ENCODE measurements at regions not wholly inside any gene's neighbourhood (a gene's known extent, or its start where the extent isn't known, plus 50 kb on each side); places are given as distances from the start of the nearest gene placed in this dataset.
"Not testable (repeated sequence)": the region's sequence is repeated elsewhere in the genome, so short reads cannot be mapped to it uniquely, and the experiment has no call there.

GRCh38 chr21:28018741-28019669 lies 973.7 kb downstream of the LTN1 start:
- peak; percentile 16 to 43 for DNase-seq (ENCODE audit: low read depth in 2 of 2)

GRCh38 chr21:28018213-28018612 lies 974.5 kb downstream of the LTN1 start:
- no peak for DNase-seq (ENCODE audit: low read depth in 2 of 2)

DNA sequence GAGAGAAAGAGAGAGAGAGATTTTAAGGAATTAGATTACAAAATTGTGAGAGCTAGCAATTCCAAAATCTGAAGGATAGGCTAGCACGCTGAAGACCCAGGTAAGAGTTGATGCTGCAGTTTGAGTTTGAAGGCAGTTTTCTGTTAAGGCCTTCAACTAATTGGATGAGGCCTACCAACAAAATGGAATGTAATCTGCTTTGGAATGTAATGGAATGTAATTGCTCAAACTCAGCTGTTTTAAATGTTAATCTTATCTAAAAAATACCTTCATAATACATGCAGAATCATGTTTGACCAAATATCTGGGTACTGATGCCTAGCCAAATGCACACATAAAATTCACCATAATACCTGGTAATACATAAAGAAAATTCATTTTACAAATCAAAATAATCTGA lies 976.1 kb downstream of the LTN1 start:
- DNase-seq (ENCODE audit: low read depth in 2 of 2): no peak

GRCh38 chr21:28013123-28013522 lies 979.6 kb downstream of the LTN1 start:
- not testable (repeated sequence) for DNase-seq (ENCODE audit: low read depth in 2 of 2)

GRCh38 chr21:28011970-28012369 lies 980.7 kb downstream of the LTN1 start:
- not testable (repeated sequence) for DNase-seq (ENCODE audit: low read depth in 2 of 2)

DNA sequence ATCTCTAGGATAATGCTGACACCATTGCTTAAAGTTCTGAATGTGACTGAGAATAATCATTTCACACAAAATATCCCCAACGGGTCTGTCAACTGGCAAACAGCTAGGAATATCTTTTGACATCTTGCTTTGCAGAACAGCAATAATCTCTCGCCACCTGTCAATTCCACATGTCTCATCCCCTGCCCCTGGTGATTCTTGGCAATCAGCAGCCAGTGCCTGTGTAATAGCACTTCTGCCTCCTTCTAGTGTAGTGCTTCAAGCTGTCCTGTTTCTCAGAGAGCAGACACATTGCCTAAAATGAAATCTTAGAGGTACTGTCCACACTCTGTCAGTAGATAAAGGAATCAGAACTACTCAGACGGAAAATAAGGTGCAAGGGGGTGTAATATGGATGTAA lies 984.4 kb downstream of the LTN1 start:
- DNase-seq (ENCODE audit: low read depth in 2 of 2): not testable (repeated sequence)

DNA sequence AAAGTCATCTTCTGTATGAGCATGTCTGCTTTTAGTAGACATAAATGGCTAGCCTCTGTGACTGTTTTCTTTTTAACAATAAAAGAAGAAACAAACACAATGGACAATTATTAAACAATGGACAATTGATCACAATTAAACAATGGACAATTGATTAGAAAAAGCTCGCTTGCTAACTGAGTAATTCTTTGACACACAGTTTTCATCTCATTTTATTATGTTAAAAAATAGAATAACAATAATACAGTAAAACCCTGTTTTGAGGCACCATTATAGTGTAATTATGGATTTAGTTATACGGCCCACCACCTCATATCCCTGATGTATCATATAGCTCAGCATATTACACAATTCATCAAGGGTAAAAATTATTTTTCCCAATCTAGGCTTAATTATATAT lies 989.0 kb downstream of the LTN1 start:
- DNase-seq (ENCODE audit: low read depth in 2 of 2): not testable (repeated sequence)

GRCh38 chr21:27996906-27997305 lies 995.8 kb downstream of the LTN1 start:
- DNase-seq (ENCODE audit: low read depth in 2 of 2): not testable (repeated sequence)

- not testable (repeated sequence) for DNase-seq (ENCODE audit: low read depth in 2 of 2)
Measured at GRCh38 chr21:27984663-27985325, 1007.9 kb downstream of the LTN1 start.

GRCh38 chr21:27979446-27979845 lies 1012.6 kb upstream of the ADAMTS5 start:
- DNase-seq (ENCODE audit: low read depth in 2 of 2): peak in 1 of 2 donors; percentile 40

DNA sequence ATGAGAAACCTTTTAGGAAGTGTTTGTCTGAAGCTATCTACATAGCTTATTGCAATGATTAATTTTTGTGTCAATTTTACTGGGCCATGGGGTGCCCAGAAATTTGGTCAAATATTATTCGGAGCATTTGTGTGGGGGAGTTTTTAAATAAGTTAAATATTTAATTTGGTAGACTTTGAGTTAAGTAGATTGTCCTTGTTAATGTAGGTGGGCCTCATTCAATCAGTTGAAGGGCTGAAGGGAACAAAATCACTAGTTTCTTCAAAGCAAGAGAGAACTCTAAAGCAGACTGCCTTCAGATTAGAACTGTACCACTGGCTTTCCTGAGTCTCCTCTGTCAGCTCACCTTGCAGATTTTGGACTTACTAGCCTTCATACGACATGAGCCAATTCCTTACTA lies 1008.6 kb upstream of the ADAMTS5 start:
- DNase-seq (ENCODE audit: low read depth in 2 of 2): no peak

GRCh38 chr21:27974152-27974551 lies 1007.3 kb upstream of the ADAMTS5 start:
- not testable (repeated sequence) for DNase-seq (ENCODE audit: low read depth in 2 of 2)

DNA sequence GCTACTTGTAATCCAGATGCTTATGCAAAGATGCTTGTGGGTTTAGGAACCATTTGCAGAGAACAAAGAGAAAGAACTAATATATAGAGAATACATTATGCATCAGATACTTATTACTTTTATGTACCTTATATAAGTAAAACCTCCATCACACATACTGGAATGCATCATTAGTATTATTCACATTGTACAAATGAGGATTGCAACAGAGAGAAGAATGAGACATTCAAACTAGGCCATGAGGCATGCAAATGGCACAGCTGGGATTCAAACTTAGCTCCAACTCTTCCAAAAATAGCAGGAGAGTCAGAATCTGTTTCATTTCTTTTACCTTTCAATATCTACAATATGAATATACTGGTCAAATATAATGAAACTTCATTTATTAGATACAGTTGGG lies 1001.4 kb upstream of the ADAMTS5 start:
- not testable (repeated sequence) for DNase-seq (ENCODE audit: low read depth in 2 of 2)

- no peak for DNase-seq (ENCODE audit: low read depth in 2 of 2)
Measured at GRCh38 chr21:27954543-27955165, 987.8 kb upstream of the ADAMTS5 start.

GRCh38 chr21:27953340-27954045 lies 986.6 kb upstream of the ADAMTS5 start:
- peak in 1 of 2 donors; percentile 0 for DNase-seq (ENCODE audit: low read depth in 2 of 2)

- not testable (repeated sequence) for DNase-seq (ENCODE audit: low read depth in 2 of 2)
Measured at GRCh38 chr21:27949093-27949492, 982.2 kb upstream of the ADAMTS5 start.

- not testable (repeated sequence) for DNase-seq (ENCODE audit: low read depth in 2 of 2)
Measured at GRCh38 chr21:27930108-27930767, 963.4 kb upstream of the ADAMTS5 start.

DNA sequence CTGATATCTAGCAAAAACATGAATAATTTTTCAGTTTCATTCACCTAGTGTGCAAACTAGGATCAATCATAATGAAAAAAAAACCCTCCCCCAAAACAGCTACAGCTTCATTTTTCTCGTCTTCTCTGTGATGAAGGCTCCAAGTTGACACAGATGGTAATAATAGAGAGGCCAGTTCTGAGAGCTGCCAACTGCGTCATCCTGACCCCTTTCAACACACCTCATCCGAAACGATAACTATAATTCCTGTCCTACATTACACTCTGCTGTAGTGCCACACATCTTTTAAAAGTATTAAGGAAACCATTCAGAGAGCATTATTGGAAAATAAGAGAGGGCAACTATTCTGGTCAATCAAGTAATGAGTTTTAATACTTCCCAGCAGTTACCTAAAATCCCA lies 962.3 kb upstream of the ADAMTS5 start:
- not testable (repeated sequence) for DNase-seq (ENCODE audit: low read depth in 2 of 2)

GRCh38 chr21:27928534-27929115 lies 961.7 kb upstream of the ADAMTS5 start:
- DNase-seq (ENCODE audit: low read depth in 2 of 2): peak in 1 of 2 donors; percentile 56

- not testable (repeated sequence) for DNase-seq (ENCODE audit: low read depth in 2 of 2)
Measured at GRCh38 chr21:27921421-27921820, 954.5 kb upstream of the ADAMTS5 start.

Data from lung microvascular endothelial cell (primary cell).